ENCODE measurements at regions not wholly inside any gene's neighbourhood (a gene's known extent, or its start where the extent isn't known, plus 50 kb on each side); places are given as distances from the start of the nearest gene placed in this dataset.

DNA sequence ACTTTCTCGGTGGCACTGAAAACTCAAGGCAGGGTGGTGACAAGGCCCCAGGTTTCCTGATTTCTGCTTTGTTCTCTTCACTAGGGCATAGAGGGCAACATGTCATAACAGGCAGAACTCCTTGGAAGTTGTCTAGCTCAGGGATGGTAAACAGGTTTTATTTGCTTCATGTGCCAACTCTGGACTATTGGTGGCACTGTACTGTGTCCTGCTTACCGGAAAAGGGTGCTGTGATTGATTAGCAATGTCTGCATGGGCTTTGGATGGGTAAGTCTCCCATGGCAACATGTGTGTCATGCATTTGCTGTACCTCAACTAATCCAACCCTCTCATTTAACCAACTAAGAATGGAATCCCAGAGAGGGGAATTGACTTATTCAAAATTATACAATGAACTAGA, 70.7 kb upstream of the USP24 start:
- TF ChIP-seq YY1 (IDR thresholded peaks at IDR 0.05; ENCODE audit: insufficient read depth, insufficient read length): no peak
- TF ChIP-seq ZNF274 (IDR thresholded peaks at IDR 0.05; ENCODE audit: low read depth, low read length): no peak

Measured in NT2/D1 (cell line).